GM23338 (cell line): ENCODE measurements at regions not wholly inside any gene's neighbourhood (a gene's known extent, or its start where the extent isn't known, plus 50 kb on each side); places are given as distances from the start of the nearest gene placed in this dataset.

Experiments used
- ATAC-seq: fragments of 200-7000 bp; cut with Tn5 transposase; 3 replicates; pipeline ENCODE4 v1.9.1; 2020
- DNase-seq: peaks from one replicate; pipeline ENCODE4 v3.0.0-alpha.2; 2015; ENCODE audit warnings: low spot score
- H2AFZ ChIP-seq: fragments of 200-600 bp; sonication (generic); 2 replicates; pipeline ENCODE4 v1.8.0; 2016; ENCODE audit warnings: antibody characterized with exemption, mild to moderate bottlenecking, moderate library complexity
- H3F3A ChIP-seq: fragments of 200-600 bp; sonication (generic); replicated peaks from 2 replicates; pipeline ENCODE4 v1.8.0; 2017; ENCODE audit warnings: antibody characterized with exemption, mixed run types, low read depth
- H3K27ac ChIP-seq: fragments of 200-600 bp; sonication (generic); 2 replicates; pipeline ENCODE4 v1.6.1; 2016; ENCODE audit warnings: low read depth
- H3K27me3 ChIP-seq: fragments of 200-600 bp; sonication (generic); 2 replicates; pipeline ENCODE4 v1.8.0; 2016; ENCODE audit warnings: mild to moderate bottlenecking, mixed run types, moderate library complexity; ENCODE audit not compliant: insufficient read depth
- H3K36me3 ChIP-seq: fragments of 200-600 bp; sonication (generic); 2 replicates; pipeline ENCODE4 v1.8.0; 2016; ENCODE audit warnings: mild to moderate bottlenecking; ENCODE audit not compliant: insufficient read depth
- H3K4me1 ChIP-seq: fragments of 200-600 bp; sonication (generic); 2 replicates; pipeline ENCODE4 v1.8.0; 2016; ENCODE audit warnings: mild to moderate bottlenecking, moderate library complexity; ENCODE audit not compliant: insufficient read depth
- H3K4me2 ChIP-seq: fragments of 200-600 bp; sonication (generic); 2 replicates; pipeline ENCODE4 v1.7.1; 2017; ENCODE audit warnings: mixed run types
- H3K4me3 ChIP-seq: fragments of 200-600 bp; sonication (generic); 2 replicates; pipeline ENCODE4 v1.6.1; 2016; ENCODE audit warnings: mixed run types
- H3K79me2 ChIP-seq: fragments of 200-600 bp; sonication (generic); replicated peaks from 2 replicates; pipeline ENCODE4 v1.8.0; 2017; ENCODE audit warnings: mild to moderate bottlenecking; ENCODE audit not compliant: insufficient read depth
- H3K9me2 ChIP-seq: fragments of 200-600 bp; sonication (generic); 2 replicates; pipeline ENCODE4 v1.8.0; 2017; ENCODE audit not compliant: insufficient read depth
- H4K20me1 ChIP-seq: fragments of 200-600 bp; sonication (generic); replicated peaks from 2 replicates; pipeline ENCODE4 v1.8.0; 2017; ENCODE audit warnings: mild to moderate bottlenecking; ENCODE audit not compliant: insufficient read depth
- H3K27ac Mint-ChIP-seq: 2 replicates; pipeline ENCODE4 v1.8.0; 2020; ENCODE audit warnings: inconsistent platforms, mild to moderate bottlenecking, moderate library complexity, mixed read lengths
- H3K27me3 Mint-ChIP-seq: 3 replicates; pipeline ENCODE4 v1.8.0; 2022; ENCODE audit warnings: low read depth, mild to moderate bottlenecking, moderate library complexity, mixed read lengths, inconsistent platforms; ENCODE audit not compliant: insufficient read depth, poor library complexity
- H3K36me3 Mint-ChIP-seq: 3 replicates; pipeline ENCODE4 v1.8.0; 2021; ENCODE audit warnings: low read depth, mild to moderate bottlenecking, inconsistent platforms, moderate library complexity, mixed read lengths
- H3K4me1 Mint-ChIP-seq: 3 replicates; pipeline ENCODE4 v1.8.0; 2020; ENCODE audit warnings: mild to moderate bottlenecking, inconsistent platforms, mixed read lengths
- H3K4me3 Mint-ChIP-seq: 3 replicates; pipeline ENCODE4 v1.8.0; 2021; ENCODE audit warnings: moderate library complexity, mild to moderate bottlenecking, inconsistent platforms, mixed read lengths
- H3K9me3 Mint-ChIP-seq: 3 replicates; pipeline ENCODE4 v1.8.0; 2020; ENCODE audit warnings: moderate library complexity, mild to moderate bottlenecking, inconsistent platforms, mixed read lengths
- CTCF ChIP-seq, 2 experiments: fragments of 200-600 bp in 1 of 2; sonication (generic) in 1 of 2; conservative IDR thresholded peaks; 2 replicates each; pipeline versions ENCODE4 v1.5.1 to v1.6.1; 2016 to 2017; ENCODE audit warnings: antibody characterized with exemption in 2 of 2, low read depth in 2 of 2, mild to moderate bottlenecking in 2 of 2, moderate library complexity in 1 of 2
- ETS1 ChIP-seq: IDR thresholded peaks from 2 replicates; pipeline ENCODE4 v1.6.1; 2016; ENCODE audit warnings: antibody characterized with exemption
- EZH2 ChIP-seq: fragments of 200-600 bp; sonication (generic); IDR thresholded peaks from one replicate; pipeline ENCODE4 v1.8.0; 2017; ENCODE audit warnings: antibody characterized with exemption, mild to moderate bottlenecking, low read depth; ENCODE audit not compliant: unreplicated experiment
- JUNB ChIP-seq: IDR thresholded peaks from one replicate; pipeline ENCODE4 v1.6.1; 2016; ENCODE audit warnings: antibody characterized with exemption; ENCODE audit not compliant: unreplicated experiment
- REST ChIP-seq: IDR thresholded peaks from one replicate; pipeline ENCODE4 v1.6.1; 2018; ENCODE audit warnings: antibody characterized with exemption; ENCODE audit not compliant: unreplicated experiment

GRCh38 chr10:83959328-83959727 lies 180.0 kb upstream of the GHITM start (continued):
- TF ChIP-seq ETS1, result no peak
- no peak for TF ChIP-seq CTCF (conservative IDR thresholded peaks at IDR 0.05; ENCODE audit: low read depth in 2 of 2)

- Histone ChIP-seq H3K27ac (no peak overlapping the region), H4K20me1 (no peaks in the 10 kb centered on the region), H2AFZ (no peak overlapping the region), H3K36me3 (no peaks in the 10 kb centered on the region), H3K4me1 (peaks cover 19% of the 10 kb centered on the region), H3K4me2 (no peak overlapping the region), H3K9me2 (peaks cover 2% of the 10 kb centered on the region; the same call in 1 of the 2 replicates), H3K4me3 (no peak overlapping the region), H3K27me3 (no peaks in the 10 kb centered on the region), H3F3A (no peaks in the 10 kb centered on the region), H3K79me2 (no peaks in the 10 kb centered on the region)
- Mint-ChIP-seq H3K27ac (no peak overlapping the region), H3K36me3 (no peaks in the 10 kb centered on the region), H3K4me1 (peaks cover 21% of the 10 kb centered on the region), H3K4me3 (no peak overlapping the region), H3K27me3 (peaks cover 5% of the 10 kb centered on the region), H3K9me3 (no peaks in the 10 kb centered on the region; the same call in 2 of the 3 replicates)
- peak; percentile 38 for TF ChIP-seq REST
- TF ChIP-seq EZH2, result no peak
- ATAC-seq (no peak), DNase-seq (no peak)
Measured at GRCh38 chr10:83960125-83960524, 179.2 kb upstream of the GHITM start.

GRCh38 chr10:83961620-83962019 lies 177.7 kb upstream of the GHITM start:
- H3K4me1 Mint-ChIP-seq, result peaks cover 19% of the 10 kb centered on the region
- H3K9me3 Mint-ChIP-seq, result no peaks in the 10 kb centered on the region; the same call in 2 of the 3 replicates
- no peak overlapping the region for H3K4me3 ChIP-seq
- peaks cover 17% of the 10 kb centered on the region for H3K4me1 ChIP-seq
- TF ChIP-seq CTCF (conservative IDR thresholded peaks at IDR 0.05; ENCODE audit: low read depth in 2 of 2) (peak; percentile 73 to 74), JUNB (no peak)
- no peak overlapping the region for H2AFZ ChIP-seq
- H3K9me2 ChIP-seq, result peaks cover 2% of the 10 kb centered on the region; the same call in 1 of the 2 replicates
- no peaks in the 10 kb centered on the region for H3F3A ChIP-seq
- no peaks in the 10 kb centered on the region for H3K36me3 ChIP-seq
- no peak overlapping the region for H3K27ac ChIP-seq
- no peak overlapping the region for H3K4me3 Mint-ChIP-seq
- H4K20me1 ChIP-seq, result no peaks in the 10 kb centered on the region
- no peak overlapping the region for H3K4me2 ChIP-seq
- H3K27ac Mint-ChIP-seq, result no peak overlapping the region
- peaks cover 8% of the 10 kb centered on the region for H3K27me3 Mint-ChIP-seq
- H3K79me2 ChIP-seq, result no peaks in the 10 kb centered on the region
- peak; percentile 52 for DNase-seq
- no peaks in the 10 kb centered on the region for H3K27me3 ChIP-seq
- peak; percentile 22; the same call in 2 of the 3 replicates for ATAC-seq
- no peaks in the 10 kb centered on the region for H3K36me3 Mint-ChIP-seq
